MM.1S (cell line): ENCODE measurements at regions not wholly inside any gene's neighbourhood (a gene's known extent, or its start where the extent isn't known, plus 50 kb on each side); places are given as distances from the start of the nearest gene placed in this dataset.

Experiments used
- CTCF ChIP-seq: fragments of 300-600 bp; sonication (generic); IDR thresholded peaks from 2 replicates; pipeline ENCODE4 v1.5.1; 2016; ENCODE audit warnings: antibody characterized with exemption, low read length, mixed read lengths
- EZH2 ChIP-seq: fragments of 300-600 bp; sonication (generic); optimal IDR thresholded peaks from 2 replicates; pipeline ENCODE3; 2017; ENCODE audit warnings: low read depth, mild to moderate bottlenecking, antibody characterized with exemption, low read length, mixed read lengths
- EZH2phosphoT487 ChIP-seq: fragments of 300-600 bp; sonication (generic); IDR thresholded peaks from 2 replicates; pipeline ENCODE4 v1.6.1; 2018; ENCODE audit warnings: antibody characterized with exemption, low read length

GRCh38 chr1:98280049-98280448, 359.2 kb upstream of the DPYD start:
- TF ChIP-seq CTCF (no peak), EZH2 (no peak), EZH2phosphoT487 (no peak)
